Gastrocnemius medialis (tissue), 4 donors: ENCODE measurements at regions not wholly inside any gene's neighbourhood (a gene's known extent, or its start where the extent isn't known, plus 50 kb on each side); places are given as distances from the start of the nearest gene placed in this dataset.

Experiments used
- ATAC-seq, 2 donors: fragments of 150-250 bp; one replicate each; pipeline ENCODE4 v1.9.1; 2016
- DNase-seq, 2 donors: peaks; one replicate each; pipeline ENCODE4 v3.0.0-alpha.2; 2019
- H3K27ac ChIP-seq, 4 donors: fragments of 200-600 bp; sonication (generic); 1 replicate in 1 of 4; 2 replicates in 3 of 4; pipeline ENCODE4 v1.5.1; 2016 to 2018; ENCODE audit warnings: mild to moderate bottlenecking in 2 of 4, moderate library complexity in 1 of 4
- H3K27me3 ChIP-seq, 3 donors: fragments of 200-600 bp; sonication (generic) in 2 of 3; 1 replicate in 1 of 3; 2 replicates in 2 of 3; pipeline versions ENCODE4 v1.5.1 to v1.6.0; 2016 to 2019; ENCODE audit warnings: mild to moderate bottlenecking in 1 of 3, moderate library complexity in 1 of 3
- H3K36me3 ChIP-seq, 2 donors: fragments of 200-600 bp; sonication (generic) in 1 of 2; one replicate each; pipeline ENCODE4 v1.5.1; 2017 to 2018
- H3K4me1 ChIP-seq, 2 donors: fragments of 200-600 bp; sonication (generic) in 1 of 2; one replicate each; pipeline ENCODE4 v1.5.1; 2016 to 2017; ENCODE audit warnings: mild to moderate bottlenecking in 2 of 2
- H3K4me3 ChIP-seq, 4 donors: fragments of 200-600 bp; sonication (generic) in 3 of 4; 1 replicate in 1 of 4; 2 replicates in 3 of 4; pipeline ENCODE4 v1.5.1; 2016 to 2019; ENCODE audit warnings: mild to moderate bottlenecking in 2 of 4
- H3K9me3 ChIP-seq, 3 donors: fragments of 200-600 bp; sonication (generic) in 2 of 3; 1 replicate in 1 of 3; 2 replicates in 2 of 3; pipeline ENCODE4 v1.5.1; 2016 to 2019
- CTCF ChIP-seq, 5 experiments: fragments of 450-650 bp in 3 of 5; fragments of 200-600 bp in 2 of 5; sonication (generic) in 2 of 5; IDR thresholded peaks in 4 of 5; conservative IDR thresholded peaks in 1 of 5; 1 replicate in 4 of 5; 2 replicates in 1 of 5; pipeline ENCODE4 v1.5.1; 2016 to 2019; ENCODE audit warnings: antibody characterized with exemption in 5 of 5, mild to moderate bottlenecking in 3 of 5, moderate library complexity in 3 of 5
- POLR2A ChIP-seq, 2 donors: fragments of 450-650 bp; IDR thresholded peaks; one replicate each; pipeline ENCODE4 v1.6.1; 2017; ENCODE audit warnings: antibody characterized with exemption in 2 of 2, mild to moderate bottlenecking in 2 of 2, moderate library complexity in 2 of 2
- in situ Hi-C, 4 donors: fragments of 200-750 bp; cut with MboI; loops; one replicate each; pipeline versions ENCODE4 v1.15.0 to v1.8.0; 2017; ENCODE audit warnings: low sequenced_read_pairs in 4 of 4
- intact Hi-C: fragments of 100-400 bp; cut with DNase I; formaldehyde crosslinking; loops from one replicate; pipeline ENCODE4 v1.15.1; 2023; ENCODE audit warnings: low total_unique reads

GRCh38 chr2:145157036-145157675, 637.2 kb upstream of the ZEB2 start:
- intact Hi-C loops = no loop called here
- no peak for TF ChIP-seq CTCF (IDR thresholded peaks at IDR 0.05 in 4 of 5, conservative IDR thresholded peaks at IDR 0.05 in 1 of 5)
- no peak for TF ChIP-seq POLR2A (IDR thresholded peaks at IDR 0.05)
- H3K4me1 ChIP-seq = peaks cover 0 to 20% of the 10 kb centered on the region in 2 donors
- no peak for ATAC-seq
- in situ Hi-C loops = no loop called here
- no peak for DNase-seq
- H3K27me3 ChIP-seq = no peaks in the 10 kb centered on the region
- H3K4me3 ChIP-seq = no peak overlapping the region
- no peaks in the 10 kb centered on the region for H3K36me3 ChIP-seq
- peak overlapping the region in 3 of 4 donors; percentile 25 to 54 (median 41) for H3K27ac ChIP-seq
- H3K9me3 ChIP-seq = no peaks in the 10 kb centered on the region

GRCh38 chr2:145156199-145156598, 636.3 kb upstream of the ZEB2 start:
- Histone ChIP-seq H3K4me3 (no peak overlapping the region), H3K4me1 (peaks cover 0 to 20% of the 10 kb centered on the region in 2 donors), H3K27ac (no peak overlapping the region), H3K9me3 (no peaks in the 10 kb centered on the region), H3K36me3 (no peaks in the 10 kb centered on the region), H3K27me3 (no peaks in the 10 kb centered on the region)
- ATAC-seq (no peak), DNase-seq (no peak)
- intact Hi-C loops (no loop called here), in situ Hi-C loops (no loop called here)
- TF ChIP-seq CTCF (IDR thresholded peaks at IDR 0.05 in 4 of 5, conservative IDR thresholded peaks at IDR 0.05 in 1 of 5) (no peak), POLR2A (IDR thresholded peaks at IDR 0.05) (no peak)

GRCh38 chr2:145155196-145155595, 635.3 kb upstream of the ZEB2 start:
- TF ChIP-seq POLR2A (IDR thresholded peaks at IDR 0.05) (no peak), CTCF (IDR thresholded peaks at IDR 0.05 in 4 of 5, conservative IDR thresholded peaks at IDR 0.05 in 1 of 5) (no peak)
- no peaks in the 10 kb centered on the region for H3K27me3 ChIP-seq
- in situ Hi-C loops = no loop called here
- H3K9me3 ChIP-seq = no peaks in the 10 kb centered on the region
- H3K4me3 ChIP-seq = no peak overlapping the region
- no peak for ATAC-seq
- intact Hi-C loops = no loop called here
- no peaks in the 10 kb centered on the region for H3K36me3 ChIP-seq
- H3K4me1 ChIP-seq = peaks cover 0 to 20% of the 10 kb centered on the region in 2 donors
- no peak overlapping the region for H3K27ac ChIP-seq
- DNase-seq = no peak

- H3K36me3 ChIP-seq = no peaks in the 10 kb centered on the region
- no peak for DNase-seq
- H3K4me1 ChIP-seq = peaks cover 0 to 20% of the 10 kb centered on the region in 2 donors
- no peak overlapping the region for H3K4me3 ChIP-seq
- no peak overlapping the region for H3K27ac ChIP-seq
- TF ChIP-seq CTCF (IDR thresholded peaks at IDR 0.05 in 4 of 5, conservative IDR thresholded peaks at IDR 0.05 in 1 of 5) (no peak), POLR2A (IDR thresholded peaks at IDR 0.05) (no peak)
- in situ Hi-C loops = no loop called here
- no peak for ATAC-seq
- intact Hi-C loops = no loop called here
- H3K27me3 ChIP-seq = no peaks in the 10 kb centered on the region
- H3K9me3 ChIP-seq = no peaks in the 10 kb centered on the region
These were observed 634.8 kb upstream of the ZEB2 start for GRCh38 chr2:145154731-145155130.

GRCh38 chr2:145146691-145147090, 626.8 kb upstream of the ZEB2 start:
- no peak for DNase-seq
- Histone ChIP-seq H3K36me3 (no peaks in the 10 kb centered on the region), H3K27ac (no peak overlapping the region), H3K9me3 (no peaks in the 10 kb centered on the region), H3K4me1 (no peaks in the 10 kb centered on the region), H3K27me3 (no peaks in the 10 kb centered on the region), H3K4me3 (no peak overlapping the region)
- no peak for ATAC-seq
- TF ChIP-seq CTCF (IDR thresholded peaks at IDR 0.05 in 4 of 5, conservative IDR thresholded peaks at IDR 0.05 in 1 of 5) = no peak
- no peak for TF ChIP-seq POLR2A (IDR thresholded peaks at IDR 0.05)
- in situ Hi-C loops (no loop called here), intact Hi-C loops (no loop called here)
